C4-2B (cell line): ENCODE measurements at regions not wholly inside any gene's neighbourhood (a gene's known extent, or its start where the extent isn't known, plus 50 kb on each side); places are given as distances from the start of the nearest gene placed in this dataset.

Source experiments
- ZFX ChIP-seq: fragments of 450-650 bp; IDR thresholded peaks from 2 replicates; pipeline ENCODE4 v1.6.1; 2017
- TF ChIP-seq, protein P1 (sequence below): fragments of 450-650 bp; conservative IDR thresholded peaks from 2 replicates; pipeline ENCODE4 v1.5.1; 2017; ENCODE audit warnings: mild to moderate bottlenecking

GRCh38 chr20:1711266-1711665 lies 53.7 kb upstream of the SIRPG start:
- TF ChIP-seq, protein P1, sequence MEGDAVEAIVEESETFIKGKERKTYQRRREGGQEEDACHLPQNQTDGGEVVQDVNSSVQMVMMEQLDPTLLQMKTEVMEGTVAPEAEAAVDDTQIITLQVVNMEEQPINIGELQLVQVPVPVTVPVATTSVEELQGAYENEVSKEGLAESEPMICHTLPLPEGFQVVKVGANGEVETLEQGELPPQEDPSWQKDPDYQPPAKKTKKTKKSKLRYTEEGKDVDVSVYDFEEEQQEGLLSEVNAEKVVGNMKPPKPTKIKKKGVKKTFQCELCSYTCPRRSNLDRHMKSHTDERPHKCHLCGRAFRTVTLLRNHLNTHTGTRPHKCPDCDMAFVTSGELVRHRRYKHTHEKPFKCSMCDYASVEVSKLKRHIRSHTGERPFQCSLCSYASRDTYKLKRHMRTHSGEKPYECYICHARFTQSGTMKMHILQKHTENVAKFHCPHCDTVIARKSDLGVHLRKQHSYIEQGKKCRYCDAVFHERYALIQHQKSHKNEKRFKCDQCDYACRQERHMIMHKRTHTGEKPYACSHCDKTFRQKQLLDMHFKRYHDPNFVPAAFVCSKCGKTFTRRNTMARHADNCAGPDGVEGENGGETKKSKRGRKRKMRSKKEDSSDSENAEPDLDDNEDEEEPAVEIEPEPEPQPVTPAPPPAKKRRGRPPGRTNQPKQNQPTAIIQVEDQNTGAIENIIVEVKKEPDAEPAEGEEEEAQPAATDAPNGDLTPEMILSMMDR: no peak
- TF ChIP-seq ZFX: no peak
